GM18951 (cell line): ENCODE measurements at regions not wholly inside any gene's neighbourhood (a gene's known extent, or its start where the extent isn't known, plus 50 kb on each side); places are given as distances from the start of the nearest gene placed in this dataset.

ENCODE experiments used
- POLR2A ChIP-seq: IDR thresholded peaks from 4 replicates; pipeline ENCODE4 v1.6.1; 2011; ENCODE audit warnings: mild to moderate bottlenecking; ENCODE audit not compliant: insufficient read length, insufficient read depth; ENCODE audit errors: extremely low read depth
- in situ Hi-C: fragments of 300-500 bp; cut with MboI; formaldehyde crosslinking; loops from one replicate; pipeline ENCODE4 v1.12.0; 2022; ENCODE audit warnings: low sequenced_read_pairs, mixed read lengths, inconsistent platforms; ENCODE audit not compliant: unreplicated experiment

DNA sequence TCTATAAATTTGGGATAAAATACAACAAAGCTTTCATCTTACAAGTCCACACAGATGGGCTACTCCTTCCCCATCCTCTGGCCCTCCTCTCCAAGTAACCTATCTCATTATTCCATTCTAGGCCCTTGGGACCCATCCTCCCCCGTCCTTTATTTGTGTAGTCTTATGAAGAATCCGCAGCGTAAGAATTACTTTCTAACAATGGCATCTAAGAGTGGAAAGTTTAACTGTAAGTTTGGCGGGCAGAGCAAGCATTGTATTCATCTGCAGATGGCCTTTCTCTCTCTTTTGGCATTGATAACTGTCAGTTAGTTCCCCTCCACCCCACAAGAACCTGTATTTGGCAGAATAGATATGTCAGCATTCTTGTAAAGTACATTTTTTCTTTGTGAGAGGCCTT is 91.9 kb upstream of the TSPAN2 start:
- TF ChIP-seq POLR2A, result no peak

DNA sequence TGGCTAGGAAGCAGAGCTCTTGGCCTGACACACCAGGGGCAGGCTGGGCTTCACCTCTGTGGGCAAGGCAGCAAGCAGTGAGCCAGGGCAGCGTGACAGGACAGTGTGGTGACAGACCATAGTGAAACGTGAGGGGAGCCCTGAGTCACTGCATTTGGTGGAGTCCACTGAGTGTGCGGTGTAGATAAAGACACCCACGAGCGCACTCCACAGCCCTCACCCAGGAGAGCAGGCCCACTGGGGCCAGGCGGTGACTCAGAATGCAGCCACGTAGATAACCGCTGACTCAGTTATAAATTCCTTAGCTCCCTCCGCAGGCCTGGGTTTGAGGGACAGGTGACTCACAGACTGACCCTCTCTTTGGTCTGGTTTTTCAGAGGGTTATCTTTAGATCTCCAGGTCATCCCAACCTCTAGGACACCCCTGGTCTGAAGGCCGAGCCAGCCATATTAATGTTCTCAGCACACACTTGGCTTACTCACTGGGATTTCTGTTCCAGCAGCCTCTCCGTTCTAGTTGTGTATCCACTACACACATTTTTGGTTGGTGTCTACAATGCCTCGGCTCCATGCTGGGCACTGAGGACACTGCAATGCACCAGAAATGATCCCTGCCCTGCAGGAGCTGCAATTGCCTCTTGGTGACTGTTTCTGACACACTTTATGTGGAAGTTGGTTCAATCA is 90.2 kb upstream of the TSPAN2 start:
- TF ChIP-seq POLR2A, result no peak
- in situ Hi-C loops, result no loop called here

More for the DNA sequence above, 91.9 kb upstream of the TSPAN2 start:
- in situ Hi-C loops, result no loop called here

DNA sequence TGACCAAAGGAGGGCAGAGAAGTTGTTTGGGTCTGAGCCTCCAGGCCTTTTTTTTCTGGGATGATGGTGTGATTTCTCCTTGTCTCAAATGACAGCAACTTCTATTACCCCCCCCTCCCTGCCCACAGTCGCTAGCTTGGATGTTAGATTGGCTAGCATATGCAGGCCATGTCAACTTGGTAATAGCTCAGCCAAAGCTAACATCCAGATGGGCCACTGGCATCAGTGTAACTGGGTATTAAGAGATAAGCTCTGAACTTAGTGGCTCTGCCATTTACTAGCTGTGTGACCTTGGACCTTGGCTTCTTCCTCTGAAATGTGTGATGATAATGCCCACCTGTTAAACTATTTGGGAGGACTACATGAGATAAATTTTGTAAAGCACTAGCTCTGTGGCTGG is 86.9 kb upstream of the TSPAN2 start:
- no peak for TF ChIP-seq POLR2A
- in situ Hi-C loops, result no loop called here

DNA sequence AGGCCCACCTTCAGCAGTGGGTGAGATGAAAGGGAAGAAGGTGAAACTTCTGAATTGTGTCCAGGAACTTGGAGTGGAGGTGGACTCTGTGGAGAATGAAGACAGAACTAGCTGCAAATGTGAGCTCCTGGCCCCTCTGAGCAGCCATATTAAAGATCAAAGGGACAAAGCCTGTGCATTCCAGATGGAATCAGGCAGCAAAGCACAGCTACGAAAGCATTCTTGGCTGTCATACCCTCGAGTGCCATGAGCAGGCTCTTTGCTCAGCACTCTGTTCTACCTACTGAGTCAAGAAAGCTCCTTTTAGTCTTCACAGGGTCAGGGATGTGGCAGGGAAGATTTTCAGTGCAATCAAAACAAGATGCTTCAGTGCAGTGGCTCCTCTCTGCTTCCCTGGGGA is 86.3 kb upstream of the TSPAN2 start:
- in situ Hi-C loops, result no loop called here
- TF ChIP-seq POLR2A, result no peak

DNA sequence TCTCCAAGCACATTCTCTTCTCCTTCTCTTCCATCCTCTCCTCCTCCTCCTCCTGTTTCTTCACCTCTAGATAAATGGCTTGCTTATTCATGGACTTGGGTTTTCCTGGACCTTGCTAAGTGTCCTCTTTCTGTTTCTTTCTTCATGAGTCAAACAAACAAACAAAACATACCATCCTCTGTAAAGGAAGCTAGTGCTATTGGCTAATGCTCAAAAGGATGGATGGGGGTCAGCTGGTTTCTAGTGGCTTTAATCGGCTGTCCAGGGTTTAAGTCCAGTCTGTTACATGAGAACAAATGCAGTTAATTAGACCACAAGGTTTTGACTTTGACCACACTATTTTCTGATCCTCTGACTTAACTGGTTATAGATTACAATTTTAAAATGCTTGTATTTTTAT is 83.8 kb upstream of the TSPAN2 start:
- in situ Hi-C loops, result no loop called here
- no peak for TF ChIP-seq POLR2A

DNA sequence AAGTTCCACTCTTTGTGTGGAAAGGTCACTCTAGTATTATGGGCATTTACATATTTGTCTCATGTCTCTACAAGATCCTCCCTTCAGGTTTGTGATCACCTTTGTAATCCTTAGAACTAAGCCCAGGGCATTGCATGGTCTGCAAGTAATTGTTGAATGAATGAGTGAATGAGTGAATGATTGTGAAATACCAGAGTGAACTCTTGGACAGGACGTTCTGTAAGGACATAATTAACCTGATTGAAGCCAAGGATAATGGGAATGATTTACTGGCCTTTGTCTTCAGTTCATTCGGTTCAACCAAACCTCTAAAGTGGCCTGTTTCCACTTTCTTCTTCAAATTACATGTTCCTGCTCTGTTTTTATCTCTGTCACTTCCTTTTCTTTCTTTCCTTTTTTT is 83.0 kb upstream of the TSPAN2 start:
- in situ Hi-C loops, result no loop called here
- TF ChIP-seq POLR2A, result no peak

DNA sequence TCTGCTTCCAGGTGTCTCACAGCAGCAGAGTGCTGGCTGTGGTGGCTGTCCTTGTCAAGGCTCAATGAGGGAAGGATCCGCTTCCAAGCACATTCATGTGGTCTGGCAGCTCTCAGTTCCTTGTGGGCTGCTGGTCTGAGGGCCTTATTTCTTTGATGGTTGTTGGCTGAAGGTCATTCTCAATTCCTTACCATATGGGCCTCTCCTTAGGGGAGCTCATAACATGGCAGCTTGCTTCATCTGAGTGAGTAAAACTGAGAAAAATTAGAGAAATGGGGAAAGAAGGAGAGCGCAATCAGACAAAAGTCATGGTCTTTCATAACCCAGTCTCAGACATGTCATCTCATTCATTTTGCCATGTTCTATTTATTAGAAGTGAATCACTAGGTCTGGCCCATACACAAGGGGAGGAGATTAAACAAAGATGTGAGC is 81.7 kb upstream of the TSPAN2 start:
- no peak for TF ChIP-seq POLR2A
- in situ Hi-C loops, result no loop called here

DNA sequence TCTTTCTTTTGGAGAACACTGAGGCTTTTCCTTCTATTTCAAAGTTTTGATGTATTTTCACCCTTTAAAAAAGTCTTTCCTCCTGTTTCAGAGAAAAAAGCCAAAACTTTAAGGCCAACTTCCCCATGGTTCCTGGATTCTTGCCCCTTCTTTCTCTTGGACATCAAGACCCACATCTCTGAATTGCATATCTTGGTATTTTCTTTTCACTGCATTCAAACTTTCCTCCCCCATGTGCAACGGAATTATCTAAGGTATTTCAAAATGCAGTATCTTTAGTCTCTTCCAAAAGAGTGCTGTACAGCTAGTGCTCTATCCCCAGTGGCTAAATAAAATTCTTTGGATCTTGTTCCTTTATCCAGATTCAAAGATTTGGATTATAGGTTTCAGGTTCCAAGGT is 81.1 kb upstream of the TSPAN2 start:
- TF ChIP-seq POLR2A, result no peak
- in situ Hi-C loops, result no loop called here

DNA sequence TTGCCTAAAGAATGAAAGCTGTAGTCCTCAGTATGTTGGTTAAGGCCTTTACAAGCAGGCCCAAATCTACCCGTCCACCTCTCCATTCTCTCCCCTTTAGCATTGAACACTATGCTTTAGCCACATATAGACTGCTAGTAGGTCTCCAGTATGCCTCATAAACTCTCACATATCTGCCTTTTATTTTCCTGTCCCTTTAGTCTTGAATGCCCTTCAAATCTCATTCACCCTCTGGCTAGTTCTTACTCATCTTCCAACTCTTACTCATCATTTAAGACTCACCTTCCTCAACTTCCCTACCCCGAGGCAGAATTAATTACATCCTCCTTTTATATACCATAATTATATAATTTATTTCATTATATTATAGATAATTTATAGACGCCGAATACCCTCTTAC is 78.7 kb upstream of the TSPAN2 start:
- in situ Hi-C loops, result no loop called here
- no peak for TF ChIP-seq POLR2A

DNA sequence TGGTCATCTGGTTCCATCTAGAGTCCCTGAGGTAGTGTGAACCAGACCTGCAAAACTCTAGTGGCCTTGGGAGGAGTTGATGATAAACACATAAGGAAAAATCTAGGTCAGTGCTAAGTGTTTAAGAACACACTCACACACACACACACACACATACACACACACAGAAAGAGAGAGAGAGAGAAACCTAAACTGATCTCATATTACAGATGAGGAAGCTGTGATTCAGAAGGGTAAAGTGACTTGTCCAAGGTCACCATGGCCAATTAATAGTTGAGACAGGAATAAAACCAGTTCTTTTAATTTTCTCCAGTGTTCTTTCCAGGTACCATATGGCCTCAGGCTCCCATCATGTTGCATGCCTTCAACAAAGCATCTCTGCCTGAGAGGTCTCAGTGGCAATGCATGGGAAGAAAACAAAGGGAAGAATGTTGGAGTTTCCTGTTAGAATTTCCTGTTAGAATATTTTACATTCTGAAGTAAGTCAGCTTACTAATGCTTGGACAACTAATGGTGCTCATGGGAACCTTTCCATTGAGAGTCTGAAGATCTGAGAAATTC is 77.3 kb upstream of the TSPAN2 start:
- in situ Hi-C loops, result no loop called here
- no peak for TF ChIP-seq POLR2A

DNA sequence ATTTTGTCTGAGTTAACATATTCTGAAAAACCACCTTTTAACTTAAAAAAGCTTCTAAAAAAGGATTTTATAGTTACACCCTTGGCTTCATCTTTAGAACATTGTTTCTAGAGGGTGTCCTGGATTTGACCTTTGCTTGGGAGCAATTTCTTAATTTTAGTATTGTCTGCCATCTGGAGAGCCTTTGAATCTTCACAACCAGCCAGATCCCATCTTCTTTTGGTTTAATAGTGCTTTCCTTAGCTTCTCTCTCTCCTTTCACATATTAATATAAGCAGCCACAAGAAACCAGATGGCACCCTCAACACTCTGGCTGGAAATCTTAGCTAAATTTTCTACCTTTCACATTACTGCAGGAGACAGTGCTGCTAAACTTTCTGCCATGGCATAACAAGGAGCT is 76.5 kb upstream of the TSPAN2 start:
- TF ChIP-seq POLR2A, result no peak
- in situ Hi-C loops, result no loop called here

DNA sequence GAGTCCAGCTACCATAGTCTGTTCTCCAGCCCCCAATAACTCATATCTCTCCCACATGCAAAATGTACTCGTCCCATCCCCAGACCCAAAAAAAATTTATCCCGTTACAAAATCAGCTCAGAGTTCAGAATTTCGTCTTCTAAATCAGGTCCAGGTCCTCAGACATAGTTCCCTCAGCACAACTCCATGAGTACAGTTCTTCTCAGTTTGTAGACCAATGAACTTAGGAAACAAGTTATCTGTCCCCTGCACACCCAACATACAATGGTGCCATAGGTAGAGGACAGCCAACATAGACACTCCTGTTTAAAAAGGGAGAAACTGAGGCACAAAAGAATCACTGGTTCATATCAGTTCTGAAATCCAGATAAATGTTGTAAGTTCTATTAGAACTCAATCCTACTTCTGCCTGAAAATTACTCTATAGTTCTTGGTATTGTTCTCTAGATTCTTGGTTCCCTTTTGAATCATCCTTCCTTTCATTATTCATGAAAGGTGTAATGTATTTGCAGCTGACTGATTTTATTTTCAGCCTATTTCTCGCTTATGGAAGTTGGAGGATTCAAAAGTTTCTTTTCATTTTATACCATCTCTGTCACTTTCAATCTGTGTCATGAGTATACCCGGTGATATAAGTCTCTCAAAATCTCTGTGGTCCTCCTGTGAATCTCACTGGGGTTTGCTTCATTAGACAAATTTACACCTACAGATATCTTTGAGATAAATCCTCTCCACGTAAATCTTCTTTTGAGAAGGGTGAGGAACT is 75.8 kb upstream of the TSPAN2 start:
- no peak for TF ChIP-seq POLR2A
- in situ Hi-C loops, result no loop called here

DNA sequence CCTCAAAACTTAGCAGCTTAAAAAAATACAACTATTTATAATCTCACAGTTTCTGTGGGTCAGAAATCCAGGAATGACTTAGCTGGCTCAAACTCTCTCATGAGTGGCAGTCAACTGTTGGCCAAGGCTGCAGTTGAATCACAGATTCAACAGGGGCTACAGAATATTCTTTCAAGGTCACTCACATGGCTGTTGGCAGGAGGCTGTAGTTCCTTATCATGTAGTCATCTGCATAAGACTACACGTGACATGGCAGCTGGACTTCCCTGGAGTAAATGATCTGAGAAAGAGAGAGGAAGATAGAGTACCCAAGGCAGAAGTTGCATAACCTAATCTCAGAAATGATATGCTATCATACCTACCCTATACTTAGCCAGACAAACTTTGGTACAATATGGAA is 75.2 kb upstream of the TSPAN2 start:
- TF ChIP-seq POLR2A, result no peak
- in situ Hi-C loops, result no loop called here

DNA sequence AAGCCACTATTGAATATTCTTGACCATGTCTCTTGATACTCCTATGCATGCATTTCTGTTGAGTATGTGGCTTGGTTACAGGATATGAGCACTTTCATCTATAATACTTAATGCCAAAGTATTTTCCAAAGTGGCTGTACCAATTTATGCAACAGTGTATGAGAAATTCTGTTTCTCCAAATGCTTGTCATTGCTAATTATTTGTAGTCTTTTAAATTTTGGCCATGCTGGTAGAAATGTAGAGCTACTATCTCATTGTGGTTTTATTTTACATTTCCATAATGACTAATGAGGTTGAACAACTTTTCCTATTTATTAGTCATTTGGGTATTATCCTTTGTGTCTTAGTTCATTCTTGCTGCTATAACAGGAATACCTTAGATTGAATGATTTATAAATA is 71.4 kb upstream of the TSPAN2 start:
- in situ Hi-C loops, result no loop called here
- no peak for TF ChIP-seq POLR2A
